ENCODE measurements at regions not wholly inside any gene's neighbourhood (a gene's known extent, or its start where the extent isn't known, plus 50 kb on each side); places are given as distances from the start of the nearest gene placed in this dataset.

- DNase-seq (ENCODE audit: low spot score) = no peak
Measured at GRCh38 chr12:124094733-124095132, 121.7 kb downstream of the ZNF664 start.

- DNase-seq (ENCODE audit: low spot score) = no peak
Measured at GRCh38 chr12:124096109-124096508, 123.1 kb downstream of the ZNF664 start.

GRCh38 chr12:124096869-124097434 lies 123.9 kb downstream of the ZNF664 start:
- DNase-seq (ENCODE audit: low spot score) = no peak

GRCh38 chr12:124097701-124098100 lies 124.7 kb downstream of the ZNF664 start:
- no peak for DNase-seq (ENCODE audit: low spot score)

GRCh38 chr12:124098101-124098757 lies 125.2 kb downstream of the ZNF664 start:
- DNase-seq (ENCODE audit: low spot score) = no peak

- DNase-seq (ENCODE audit: low spot score) = no peak
Measured at GRCh38 chr12:124098887-124099286, 125.9 kb downstream of the ZNF664 start.

GRCh38 chr12:124099661-124100060 lies 126.6 kb downstream of the ZNF664 start:
- DNase-seq (ENCODE audit: low spot score) = no peak

GRCh38 chr12:124100572-124101178 lies 127.7 kb downstream of the ZNF664 start:
- no peak for DNase-seq (ENCODE audit: low spot score)

GRCh38 chr12:124105546-124105945 lies 132.5 kb downstream of the ZNF664 start:
- DNase-seq (ENCODE audit: low spot score) = no peak

- DNase-seq (ENCODE audit: low spot score) = no peak
Measured at GRCh38 chr12:124107351-124107750, 134.3 kb downstream of the ZNF664 start.

- DNase-seq (ENCODE audit: low spot score) = no peak
Measured at GRCh38 chr12:124109760-124110159, 136.7 kb downstream of the ZNF664 start.

GRCh38 chr12:124110372-124110883 lies 137.4 kb downstream of the ZNF664 start:
- no peak for DNase-seq (ENCODE audit: low spot score)

- no peak for DNase-seq (ENCODE audit: low spot score)
Measured at GRCh38 chr12:124111006-124111405, 138.0 kb downstream of the ZNF664 start.

GRCh38 chr12:124114316-124114715 lies 141.3 kb downstream of the ZNF664 start:
- DNase-seq (ENCODE audit: low spot score) = no peak

- DNase-seq (ENCODE audit: low spot score) = peak; percentile 57
Measured at GRCh38 chr12:124115496-124115895, 142.5 kb downstream of the ZNF664 start.

- DNase-seq (ENCODE audit: low spot score) = peak; percentile 82
Measured at GRCh38 chr12:124115976-124116690, 143.1 kb downstream of the ZNF664 start.

GRCh38 chr12:124120739-124121138 lies 147.7 kb downstream of the ZNF664 start:
- no peak for DNase-seq (ENCODE audit: low spot score)

- no peak for DNase-seq (ENCODE audit: low spot score)
Measured at GRCh38 chr12:124122722-124123121, 149.7 kb downstream of the ZNF664 start.

GRCh38 chr12:124123296-124124000 lies 150.4 kb downstream of the ZNF664 start:
- no peak for DNase-seq (ENCODE audit: low spot score)

GRCh38 chr12:124125203-124125871 lies 152.3 kb downstream of the ZNF664 start:
- no peak for DNase-seq (ENCODE audit: low spot score)
